Left ventricle myocardium inferior (tissue), 1 donor: ENCODE measurements at regions not wholly inside any gene's neighbourhood (a gene's known extent, or its start where the extent isn't known, plus 50 kb on each side); places are given as distances from the start of the nearest gene placed in this dataset.
A peak's percentile ranks its signal among the peaks of the same experiment; 100 is the strongest.

Experiments
- DNase-seq: peaks from one replicate; pipeline ENCODE4 v3.0.0-alpha.2; 2020
- H3K27ac ChIP-seq: fragments of 200-600 bp; replicated peaks from 2 replicates; pipeline ENCODE4 v1.8.0; 2021
- H3K27me3 ChIP-seq: fragments of 200-600 bp; 2 replicates; pipeline ENCODE4 v1.8.0; 2021; ENCODE audit warnings: low read depth
- H3K36me3 ChIP-seq: fragments of 200-600 bp; 2 replicates; pipeline ENCODE4 v1.8.0; 2021
- H3K4me1 ChIP-seq: fragments of 200-600 bp; 2 replicates; pipeline ENCODE4 v1.8.0; 2021
- H3K4me3 ChIP-seq: fragments of 200-600 bp; 2 replicates; pipeline ENCODE4 v1.8.0; 2021; ENCODE audit warnings: mild to moderate bottlenecking, moderate library complexity
- H3K9me3 ChIP-seq: fragments of 200-600 bp; replicated peaks from 2 replicates; pipeline ENCODE4 v1.8.0; 2021
- intact Hi-C: fragments of 100-400 bp; cut with micrococcal nuclease; formaldehyde crosslinking; loops from one replicate; pipeline ENCODE4 v1.11.0; 2022
- TF ChIP-seq, protein P1 (sequence below): fragments of 200-600 bp; IDR thresholded peaks from 2 replicates; pipeline ENCODE4 v1.8.0; 2021; ENCODE audit warnings: antibody characterized with exemption, mild to moderate bottlenecking, borderline replicate concordance
- donor health status: DM: no; HTN: yes; CAD: no; lungs with severe emphysema.

GRCh38 chr2:111657351-111657975 is 226.5 kb downstream of the ANAPC1 start:
- H3K27ac ChIP-seq, result no peak overlapping the region
- no peak for DNase-seq
- H3K4me3 ChIP-seq, result no peak overlapping the region
- no peaks in the 10 kb centered on the region for H3K27me3 ChIP-seq
- TF ChIP-seq, protein P1, sequence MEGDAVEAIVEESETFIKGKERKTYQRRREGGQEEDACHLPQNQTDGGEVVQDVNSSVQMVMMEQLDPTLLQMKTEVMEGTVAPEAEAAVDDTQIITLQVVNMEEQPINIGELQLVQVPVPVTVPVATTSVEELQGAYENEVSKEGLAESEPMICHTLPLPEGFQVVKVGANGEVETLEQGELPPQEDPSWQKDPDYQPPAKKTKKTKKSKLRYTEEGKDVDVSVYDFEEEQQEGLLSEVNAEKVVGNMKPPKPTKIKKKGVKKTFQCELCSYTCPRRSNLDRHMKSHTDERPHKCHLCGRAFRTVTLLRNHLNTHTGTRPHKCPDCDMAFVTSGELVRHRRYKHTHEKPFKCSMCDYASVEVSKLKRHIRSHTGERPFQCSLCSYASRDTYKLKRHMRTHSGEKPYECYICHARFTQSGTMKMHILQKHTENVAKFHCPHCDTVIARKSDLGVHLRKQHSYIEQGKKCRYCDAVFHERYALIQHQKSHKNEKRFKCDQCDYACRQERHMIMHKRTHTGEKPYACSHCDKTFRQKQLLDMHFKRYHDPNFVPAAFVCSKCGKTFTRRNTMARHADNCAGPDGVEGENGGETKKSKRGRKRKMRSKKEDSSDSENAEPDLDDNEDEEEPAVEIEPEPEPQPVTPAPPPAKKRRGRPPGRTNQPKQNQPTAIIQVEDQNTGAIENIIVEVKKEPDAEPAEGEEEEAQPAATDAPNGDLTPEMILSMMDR, result no peak
- H3K4me1 ChIP-seq, result peaks cover 8% of the 10 kb centered on the region
- no peaks in the 10 kb centered on the region for H3K36me3 ChIP-seq
- H3K9me3 ChIP-seq, result no peaks in the 10 kb centered on the region
- intact Hi-C loops, result no loop called here

DNA sequence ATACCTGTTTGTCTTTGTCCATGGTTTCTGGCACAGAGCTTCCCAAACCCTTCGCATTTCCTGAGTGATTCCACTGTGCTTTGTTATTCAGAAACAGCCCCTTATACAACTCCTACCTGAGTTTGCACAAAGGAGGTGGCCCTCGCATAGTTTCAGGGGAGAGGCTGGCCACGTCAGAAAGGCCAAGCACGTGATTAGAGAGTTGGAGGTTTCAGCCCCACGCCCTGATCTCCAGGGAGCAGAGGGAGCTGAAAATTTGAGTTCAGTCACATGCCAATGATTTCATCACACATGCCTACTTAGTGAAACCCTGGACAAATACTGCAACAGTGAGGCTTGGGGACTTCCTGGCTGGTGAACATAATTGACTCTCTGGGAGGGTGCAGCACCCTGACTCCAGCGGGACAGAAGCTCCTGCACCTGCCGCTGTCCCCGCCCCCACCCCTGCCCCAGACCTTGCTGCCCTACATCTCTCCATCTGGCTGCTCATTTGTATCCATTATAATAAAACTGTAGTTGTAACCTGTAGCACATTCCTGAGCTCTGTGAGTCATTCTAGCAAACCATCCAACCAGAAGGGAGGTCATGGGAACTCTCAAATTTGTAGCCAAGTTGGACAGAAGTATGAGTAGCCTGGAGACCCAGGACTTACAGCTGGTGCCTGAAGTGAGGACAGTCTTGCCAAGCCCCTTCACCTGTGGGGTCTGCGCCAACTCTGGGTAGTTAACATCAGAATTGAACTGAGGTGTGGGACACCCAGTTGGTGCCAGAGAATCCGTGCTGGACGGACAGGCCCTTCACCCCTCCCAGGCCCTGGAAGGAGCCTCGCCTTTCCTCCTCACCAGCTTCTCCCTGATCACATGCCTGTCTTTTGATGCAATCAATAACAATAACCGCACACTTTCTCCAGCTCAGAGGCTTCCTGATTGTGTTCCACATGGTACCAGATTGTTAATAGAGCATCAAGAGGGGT is 224.3 kb downstream of the ANAPC1 start:
- Histone ChIP-seq H3K9me3 (no peaks in the 10 kb centered on the region), H3K36me3 (no peaks in the 10 kb centered on the region), H3K4me1 (peaks cover 8% of the 10 kb centered on the region), H3K27me3 (no peaks in the 10 kb centered on the region), H3K27ac (no peak overlapping the region), H3K4me3 (no peak overlapping the region)
- peak; percentile 40 for DNase-seq
- intact Hi-C loops, result no loop called here
- TF ChIP-seq, protein P1, result no peak

DNA sequence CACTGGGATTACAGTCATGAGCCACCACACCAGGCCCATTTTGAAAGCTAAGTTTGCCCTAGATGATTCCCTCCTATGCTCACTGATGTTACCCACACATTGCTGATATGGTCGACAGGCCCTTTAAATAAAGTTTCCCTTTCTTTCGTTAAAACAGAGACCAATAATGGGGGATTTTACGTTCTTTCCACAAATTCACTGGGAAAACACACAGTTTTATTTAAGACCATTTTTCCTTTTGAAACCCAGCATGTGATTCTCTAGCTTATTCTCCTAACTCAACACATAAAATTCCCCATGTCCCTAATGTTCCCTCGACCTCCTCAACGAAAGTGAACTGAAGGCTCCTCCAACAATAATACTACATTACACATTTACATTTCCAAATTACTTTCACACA is 223.2 kb downstream of the ANAPC1 start:
- intact Hi-C loops, result no loop called here
- Histone ChIP-seq H3K36me3 (no peaks in the 10 kb centered on the region), H3K4me1 (peaks cover 8% of the 10 kb centered on the region), H3K4me3 (no peak overlapping the region), H3K9me3 (no peaks in the 10 kb centered on the region), H3K27ac (no peak overlapping the region), H3K27me3 (no peaks in the 10 kb centered on the region)
- no peak for DNase-seq
- TF ChIP-seq, protein P1, result no peak

GRCh38 chr2:111661286-111661940 is 222.6 kb downstream of the ANAPC1 start:
- intact Hi-C loops, result no loop called here
- H3K4me1 ChIP-seq, result peaks cover 8% of the 10 kb centered on the region
- TF ChIP-seq, protein P1, result no peak
- H3K27ac ChIP-seq, result no peak overlapping the region
- no peak for DNase-seq
- H3K27me3 ChIP-seq, result no peaks in the 10 kb centered on the region
- no peaks in the 10 kb centered on the region for H3K36me3 ChIP-seq
- no peaks in the 10 kb centered on the region for H3K9me3 ChIP-seq
- no peak overlapping the region for H3K4me3 ChIP-seq

DNA sequence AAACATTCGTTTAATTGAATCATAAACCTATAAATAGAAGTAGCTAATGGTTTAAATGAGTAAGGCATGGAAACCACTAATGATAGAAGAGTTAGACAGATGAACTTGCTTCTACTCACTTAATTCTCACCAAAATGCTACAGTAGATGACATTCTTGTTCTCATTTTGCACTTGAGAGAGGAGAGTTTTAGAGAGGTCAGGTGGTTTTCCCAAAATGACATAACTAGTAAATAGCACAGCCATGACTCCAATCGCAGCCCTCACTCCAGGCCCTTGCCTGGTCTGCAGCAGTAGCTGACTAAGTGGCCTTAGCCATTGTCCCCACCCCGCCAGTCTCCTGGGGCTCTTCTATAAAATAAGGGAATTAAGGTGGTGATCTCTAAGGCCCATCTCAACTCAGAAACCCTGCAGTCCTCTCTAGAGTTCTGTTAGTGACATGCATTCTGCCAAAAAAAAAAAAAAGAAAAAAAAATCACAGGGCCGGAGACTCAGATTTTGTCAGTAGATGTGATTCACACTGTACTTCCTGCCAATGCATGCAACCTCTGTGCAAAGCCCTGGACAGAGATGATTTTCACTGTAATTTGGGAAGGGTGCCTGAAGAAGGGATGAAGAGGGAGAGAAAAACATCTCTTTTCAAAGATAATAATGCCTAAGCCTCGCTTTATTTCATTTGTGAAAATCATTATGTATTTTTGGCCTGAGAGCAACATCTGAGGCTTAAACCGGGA is 221.8 kb downstream of the ANAPC1 start:
- Histone ChIP-seq H3K36me3 (no peaks in the 10 kb centered on the region), H3K27me3 (no peaks in the 10 kb centered on the region), H3K9me3 (no peaks in the 10 kb centered on the region), H3K4me1 (peaks cover 8% of the 10 kb centered on the region), H3K4me3 (no peak overlapping the region), H3K27ac (no peak overlapping the region)
- TF ChIP-seq, protein P1, result no peak
- intact Hi-C loops, result no loop called here
- no peak for DNase-seq
